ENCODE measurements at regions not wholly inside any gene's neighbourhood (a gene's known extent, or its start where the extent isn't known, plus 50 kb on each side); places are given as distances from the start of the nearest gene placed in this dataset.

DNA sequence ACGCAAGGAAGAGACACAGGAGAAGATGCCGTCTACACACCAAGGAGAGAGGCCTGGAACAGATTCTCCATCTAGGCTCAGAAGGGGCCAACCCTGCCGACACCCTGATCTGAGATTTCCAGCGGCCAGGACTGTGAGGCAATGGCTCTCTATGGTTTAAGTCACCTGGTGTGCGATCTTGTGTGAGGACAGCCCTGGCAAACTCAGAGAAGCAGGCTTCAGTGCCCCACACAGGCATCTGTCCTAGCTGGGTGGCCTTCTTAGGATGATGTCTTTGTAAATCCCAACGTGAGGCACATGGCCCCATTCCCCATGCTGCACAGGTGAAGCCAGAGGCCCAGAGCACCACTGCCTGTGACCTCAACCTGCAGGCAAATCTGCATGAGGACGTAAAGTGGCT lies 87.6 kb upstream of the FRMD1 start:
- no peak overlapping the region for H3K4me3 ChIP-seq (replicated peaks; ENCODE audit: low read depth, low read length)
- TF ChIP-seq, protein P1, sequence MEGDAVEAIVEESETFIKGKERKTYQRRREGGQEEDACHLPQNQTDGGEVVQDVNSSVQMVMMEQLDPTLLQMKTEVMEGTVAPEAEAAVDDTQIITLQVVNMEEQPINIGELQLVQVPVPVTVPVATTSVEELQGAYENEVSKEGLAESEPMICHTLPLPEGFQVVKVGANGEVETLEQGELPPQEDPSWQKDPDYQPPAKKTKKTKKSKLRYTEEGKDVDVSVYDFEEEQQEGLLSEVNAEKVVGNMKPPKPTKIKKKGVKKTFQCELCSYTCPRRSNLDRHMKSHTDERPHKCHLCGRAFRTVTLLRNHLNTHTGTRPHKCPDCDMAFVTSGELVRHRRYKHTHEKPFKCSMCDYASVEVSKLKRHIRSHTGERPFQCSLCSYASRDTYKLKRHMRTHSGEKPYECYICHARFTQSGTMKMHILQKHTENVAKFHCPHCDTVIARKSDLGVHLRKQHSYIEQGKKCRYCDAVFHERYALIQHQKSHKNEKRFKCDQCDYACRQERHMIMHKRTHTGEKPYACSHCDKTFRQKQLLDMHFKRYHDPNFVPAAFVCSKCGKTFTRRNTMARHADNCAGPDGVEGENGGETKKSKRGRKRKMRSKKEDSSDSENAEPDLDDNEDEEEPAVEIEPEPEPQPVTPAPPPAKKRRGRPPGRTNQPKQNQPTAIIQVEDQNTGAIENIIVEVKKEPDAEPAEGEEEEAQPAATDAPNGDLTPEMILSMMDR (IDR thresholded peaks at IDR 0.05; ENCODE audit: low read length, missing control alignments): no peak
- DNase-seq (ENCODE audit: low read depth): no peak

DNA sequence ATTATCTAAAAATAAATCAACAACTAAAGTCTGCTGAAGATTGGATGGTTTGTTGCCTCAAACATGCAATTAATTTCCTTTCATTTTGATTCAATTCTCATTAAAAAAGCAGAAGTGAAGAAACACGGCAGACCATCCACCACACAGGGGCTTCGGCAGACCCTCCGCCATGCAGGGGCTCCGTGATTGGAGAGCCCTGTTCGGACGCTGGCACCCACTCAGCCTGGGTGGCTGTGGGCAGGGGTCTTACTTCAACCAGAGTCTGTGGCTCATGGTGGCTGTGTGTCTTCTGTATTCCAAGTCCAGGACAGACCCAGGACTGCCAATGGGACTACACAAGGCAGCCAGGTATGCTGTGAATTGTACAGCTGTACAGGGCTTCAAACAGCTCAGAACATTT lies 86.9 kb upstream of the FRMD1 start:
- TF ChIP-seq, protein P1 (IDR thresholded peaks at IDR 0.05; ENCODE audit: low read length, missing control alignments): no peak

DNA sequence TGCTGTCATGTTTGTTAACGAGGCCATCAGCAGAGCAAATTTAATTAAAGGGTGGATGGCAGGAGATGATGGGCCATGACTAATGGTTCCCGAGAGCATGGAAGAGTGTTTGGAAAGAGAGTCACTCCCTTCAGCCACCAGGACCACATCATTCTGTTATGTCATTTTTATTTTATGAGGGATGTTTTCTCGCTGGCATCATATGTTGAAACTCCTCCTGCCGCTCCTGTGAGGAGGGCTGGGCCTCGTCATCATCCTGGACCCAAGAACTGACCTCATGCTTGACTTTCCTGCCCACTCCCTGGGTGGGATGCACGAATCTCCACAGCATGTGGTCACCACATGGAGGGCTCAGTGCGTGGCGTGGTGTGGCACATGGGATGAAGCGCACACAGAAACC lies 86.4 kb upstream of the FRMD1 start:
- DNase-seq (ENCODE audit: low read depth): no peak
- TF ChIP-seq, protein P1 (IDR thresholded peaks at IDR 0.05; ENCODE audit: low read length, missing control alignments): no peak
- H3K4me3 ChIP-seq (replicated peaks; ENCODE audit: low read depth, low read length): no peak overlapping the region

More for the DNA sequence above, 86.9 kb upstream of the FRMD1 start:
- H3K4me3 ChIP-seq (replicated peaks; ENCODE audit: low read depth, low read length): no peak overlapping the region
- no peak for DNase-seq (ENCODE audit: low read depth)

GRCh38 chr6:168164462-168165061 lies 85.5 kb upstream of the FRMD1 start:
- no peak for DNase-seq (ENCODE audit: low read depth)
- TF ChIP-seq, protein P1 (IDR thresholded peaks at IDR 0.05; ENCODE audit: low read length, missing control alignments): no peak
- no peak overlapping the region for H3K4me3 ChIP-seq (replicated peaks; ENCODE audit: low read depth, low read length)

DNA sequence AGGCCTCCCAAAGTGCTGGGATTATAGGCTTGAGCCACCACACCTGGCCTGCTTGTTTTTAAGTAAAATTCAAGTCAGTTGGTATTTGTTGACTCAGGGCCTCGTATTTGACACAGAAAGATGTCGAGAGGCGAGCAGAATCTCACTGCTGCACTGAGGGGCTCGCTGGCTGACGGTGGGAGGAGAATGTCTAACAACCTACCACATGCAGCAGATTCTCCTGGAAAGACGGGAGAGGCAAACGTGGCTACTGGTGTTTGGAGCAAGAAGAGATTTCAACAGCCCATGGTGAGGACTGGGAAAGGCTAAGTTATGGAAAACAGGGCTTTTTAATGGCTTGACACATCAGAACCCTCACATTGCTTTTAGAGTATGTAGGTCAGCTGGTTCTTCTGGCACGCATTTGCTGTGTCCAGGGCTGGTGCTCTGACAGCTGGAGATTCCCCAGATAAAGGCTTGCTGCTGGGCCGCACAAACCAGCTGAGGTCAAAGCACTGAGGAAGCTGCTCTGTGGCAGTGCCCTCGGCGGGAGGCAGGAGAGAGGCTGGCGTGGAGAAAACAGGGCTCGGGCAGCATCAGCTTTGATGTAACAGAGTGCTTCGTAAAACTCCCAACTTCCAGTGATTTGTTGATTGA lies 84.2 kb upstream of the FRMD1 start:
- no peak overlapping the region for H3K4me3 ChIP-seq (replicated peaks; ENCODE audit: low read depth, low read length)
- TF ChIP-seq, protein P1 (IDR thresholded peaks at IDR 0.05; ENCODE audit: low read length, missing control alignments): no peak
- DNase-seq (ENCODE audit: low read depth): no peak

DNA sequence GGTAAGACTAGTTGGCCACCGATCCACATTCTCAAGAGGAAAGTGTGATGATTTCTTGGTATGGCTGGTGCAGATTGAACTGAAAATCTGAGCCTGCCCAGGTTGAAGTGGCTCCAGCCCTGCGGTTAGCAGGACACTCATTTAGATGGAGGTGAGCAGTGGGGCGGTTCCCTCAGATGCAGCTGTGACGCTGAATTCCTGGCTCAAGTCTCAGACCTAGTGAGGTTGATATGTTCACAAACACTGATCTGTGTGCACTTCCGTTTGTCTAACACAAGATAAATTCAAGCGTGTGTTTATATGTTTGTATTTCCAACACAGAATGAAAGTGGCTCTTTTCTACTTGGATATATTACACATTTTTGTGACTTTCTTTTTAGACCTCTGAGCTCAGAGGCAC lies 83.4 kb upstream of the FRMD1 start:
- DNase-seq (ENCODE audit: low read depth): no peak
- TF ChIP-seq, protein P1 (IDR thresholded peaks at IDR 0.05; ENCODE audit: low read length, missing control alignments): no peak
- H3K4me3 ChIP-seq (replicated peaks; ENCODE audit: low read depth, low read length): no peak overlapping the region

DNA sequence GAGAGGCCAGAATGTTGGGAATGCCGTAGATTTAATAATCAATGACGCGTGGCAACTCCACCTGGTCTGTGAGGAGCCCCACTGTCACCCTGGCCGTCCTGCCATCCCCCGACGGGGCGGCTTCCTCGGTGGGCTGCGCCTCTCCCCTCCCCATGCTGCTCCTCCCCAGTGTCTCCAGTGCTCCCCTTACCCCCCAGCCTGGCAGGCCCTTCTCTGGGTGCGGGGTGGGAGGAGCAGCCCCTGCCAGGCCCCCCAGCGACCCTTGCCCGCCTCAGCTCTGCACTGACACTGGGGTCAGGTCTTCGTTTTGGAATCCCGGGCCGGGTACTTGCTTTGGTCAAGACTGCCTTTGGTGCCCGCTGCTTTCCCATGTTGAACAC lies 82.3 kb upstream of the FRMD1 start:
- TF ChIP-seq, protein P1 (IDR thresholded peaks at IDR 0.05; ENCODE audit: low read length, missing control alignments): no peak
- H3K4me3 ChIP-seq (replicated peaks; ENCODE audit: low read depth, low read length): no peak overlapping the region
- DNase-seq (ENCODE audit: low read depth): no peak
